Stomach (tissue), 8 donors: ENCODE measurements at regions not wholly inside any gene's neighbourhood (a gene's known extent, or its start where the extent isn't known, plus 50 kb on each side); places are given as distances from the start of the nearest gene placed in this dataset.

Experiments
- DNase-seq, 2 donors: peaks; one replicate each; pipeline versions ENCODE4 v3.0.0 to v3.0.0-alpha.2; 2013 to 2019
- H3K27ac ChIP-seq, 5 donors: fragments of 200-600 bp in 4 of 5; sonication (generic) in 4 of 5; one replicate each; pipeline ENCODE4 v1.5.1; 2013 to 2019; ENCODE audit warnings: mild to moderate bottlenecking in 1 of 5, moderate library complexity in 1 of 5
- H3K27me3 ChIP-seq, 3 donors: fragments of 200-600 bp; sonication (generic); one replicate each; pipeline ENCODE4 v1.5.1; 2017 to 2019; ENCODE audit warnings: mixed run types in 1 of 3
- H3K36me3 ChIP-seq, 4 donors: fragments of 200-600 bp; sonication (generic); 1 replicate in 3 of 4; 2 replicates in 1 of 4; pipeline ENCODE4 v1.5.1; 2016 to 2019
- H3K4me1 ChIP-seq, 4 donors: fragments of 200-600 bp; sonication (generic); one replicate each; pipeline ENCODE4 v1.5.1; 2016 to 2019
- H3K4me3 ChIP-seq, 4 donors: fragments of 200-600 bp; sonication (generic) in 3 of 4; one replicate each; pipeline ENCODE4 v1.5.1; 2016 to 2019; ENCODE audit warnings: mild to moderate bottlenecking in 1 of 4
- H3K9me3 ChIP-seq, 4 donors: fragments of 200-600 bp; sonication (generic); one replicate each; pipeline ENCODE4 v1.5.1; 2016 to 2019
- EP300 ChIP-seq: sonication (generic); formaldehyde crosslinking; IDR thresholded peaks from one replicate; pipeline ENCODE4 v1.6.1; 2017; ENCODE audit warnings: antibody characterized with exemption
- POLR2A ChIP-seq, 4 donors: fragments of 450-650 bp; IDR thresholded peaks; one replicate each; pipeline ENCODE4 v1.6.1; 2016; ENCODE audit warnings: antibody characterized with exemption in 4 of 4, control low read depth in 2 of 4, mild to moderate bottlenecking in 1 of 4, moderate library complexity in 1 of 4
- POLR2AphosphoS5 ChIP-seq, 3 donors: sonication (generic); formaldehyde crosslinking; IDR thresholded peaks; one replicate each; pipeline ENCODE4 v1.6.1; 2016; ENCODE audit warnings: antibody characterized with exemption in 3 of 3
- WGBS, 5 donors: extraction: QIAGEN DNeasy Blood & Tissue Kit in 3 of 5; methylation state at CpG; one replicate each; pipeline versions ENCODE4 v1.1.5 to v1.1.7; 2013 to 2018; 5-methylcytosine and 5-hydroxymethylcytosine counted together
- intact Hi-C: fragments of 100-400 bp; cut with DNase I; formaldehyde crosslinking; loops from one replicate; pipeline ENCODE4 v1.15.1; 2023; ENCODE audit warnings: low total_unique reads
- TF ChIP-seq, protein P1 (sequence below), 7 experiments: fragments of 450-650 bp in 4 of 7; fragments of 200-600 bp in 3 of 7; sonication (generic) in 3 of 7; IDR thresholded peaks; one replicate each; pipeline ENCODE4 v1.5.1; 2016 to 2019; ENCODE audit warnings: antibody characterized with exemption in 7 of 7, control low read depth in 2 of 7, mild to moderate bottlenecking in 1 of 7
- donor health status: healthy with polysubstance abuse.
- donor health status: Bipolar disorder and iron deficiency.
- donor health status: healthy.

GRCh38 chr3:147551491-147551890 is 142.3 kb downstream of the ZIC1 start:
- DNase-seq: no peak
- no peak overlapping the region for H3K4me3 ChIP-seq
- TF ChIP-seq, protein P1, sequence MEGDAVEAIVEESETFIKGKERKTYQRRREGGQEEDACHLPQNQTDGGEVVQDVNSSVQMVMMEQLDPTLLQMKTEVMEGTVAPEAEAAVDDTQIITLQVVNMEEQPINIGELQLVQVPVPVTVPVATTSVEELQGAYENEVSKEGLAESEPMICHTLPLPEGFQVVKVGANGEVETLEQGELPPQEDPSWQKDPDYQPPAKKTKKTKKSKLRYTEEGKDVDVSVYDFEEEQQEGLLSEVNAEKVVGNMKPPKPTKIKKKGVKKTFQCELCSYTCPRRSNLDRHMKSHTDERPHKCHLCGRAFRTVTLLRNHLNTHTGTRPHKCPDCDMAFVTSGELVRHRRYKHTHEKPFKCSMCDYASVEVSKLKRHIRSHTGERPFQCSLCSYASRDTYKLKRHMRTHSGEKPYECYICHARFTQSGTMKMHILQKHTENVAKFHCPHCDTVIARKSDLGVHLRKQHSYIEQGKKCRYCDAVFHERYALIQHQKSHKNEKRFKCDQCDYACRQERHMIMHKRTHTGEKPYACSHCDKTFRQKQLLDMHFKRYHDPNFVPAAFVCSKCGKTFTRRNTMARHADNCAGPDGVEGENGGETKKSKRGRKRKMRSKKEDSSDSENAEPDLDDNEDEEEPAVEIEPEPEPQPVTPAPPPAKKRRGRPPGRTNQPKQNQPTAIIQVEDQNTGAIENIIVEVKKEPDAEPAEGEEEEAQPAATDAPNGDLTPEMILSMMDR (IDR thresholded peaks at IDR 0.05): no peak
- no peak for TF ChIP-seq EP300
- no peak overlapping the region for H3K27ac ChIP-seq
- WGBS, 5 donors: 65 to 78% (median 76%) methylated on average over 3 of the region's 3 CpGs
- H3K4me1 ChIP-seq: no peaks in the 10 kb centered on the region
- H3K36me3 ChIP-seq: no peaks in the 10 kb centered on the region
- H3K27me3 ChIP-seq: no peaks in the 10 kb centered on the region
- intact Hi-C loops: no loop called here
- H3K9me3 ChIP-seq: peaks cover 0 to 6% (median 0%) of the 10 kb centered on the region in 4 donors

DNA sequence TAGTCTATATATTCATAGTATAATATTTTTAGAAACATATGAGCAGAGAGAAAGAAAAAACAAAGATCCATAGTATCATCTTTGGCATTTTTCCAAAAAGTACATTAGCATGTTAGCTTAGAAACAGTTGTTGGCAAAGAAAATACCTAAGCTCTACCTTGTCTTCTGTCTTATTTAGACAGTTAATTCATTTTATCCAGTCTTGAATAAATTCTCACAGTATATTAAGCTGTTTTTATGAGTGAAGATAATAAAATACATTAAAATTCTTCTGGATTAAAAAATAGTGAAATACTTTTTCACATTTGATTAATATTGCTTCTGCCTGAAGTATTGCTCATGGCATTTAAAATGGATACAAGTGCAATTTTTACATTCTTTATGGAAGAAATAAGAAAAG is 145.2 kb downstream of the ZIC1 start:
- intact Hi-C loops: no loop called here
- H3K27ac ChIP-seq: no peak overlapping the region
- no peaks in the 10 kb centered on the region for H3K4me1 ChIP-seq
- H3K4me3 ChIP-seq: no peak overlapping the region
- H3K27me3 ChIP-seq: no peaks in the 10 kb centered on the region
- TF ChIP-seq POLR2AphosphoS5 (IDR thresholded peaks at IDR 0.05) (no peak), EP300 (no peak), POLR2A (IDR thresholded peaks at IDR 0.05) (no peak)
- TF ChIP-seq, protein P1 (IDR thresholded peaks at IDR 0.05): no peak
- H3K9me3 ChIP-seq: peaks cover 0 to 2% (median 0%) of the 10 kb centered on the region in 4 donors
- no peaks in the 10 kb centered on the region for H3K36me3 ChIP-seq
- DNase-seq: no peak

- DNase-seq: no peak
- intact Hi-C loops: no loop called here
- Histone ChIP-seq H3K4me1 (no peaks in the 10 kb centered on the region), H3K4me3 (no peak overlapping the region), H3K36me3 (no peaks in the 10 kb centered on the region), H3K27me3 (no peaks in the 10 kb centered on the region), H3K9me3 (peaks cover 0 to 15% (median 0%) of the 10 kb centered on the region in 4 donors), H3K27ac (no peak overlapping the region)
- TF ChIP-seq POLR2A (IDR thresholded peaks at IDR 0.05) (no peak), POLR2AphosphoS5 (IDR thresholded peaks at IDR 0.05) (no peak), EP300 (no peak)
- TF ChIP-seq, protein P1 (IDR thresholded peaks at IDR 0.05): no peak
These were observed 163.8 kb downstream of the ZIC1 start for GRCh38 chr3:147572970-147573340.

DNA sequence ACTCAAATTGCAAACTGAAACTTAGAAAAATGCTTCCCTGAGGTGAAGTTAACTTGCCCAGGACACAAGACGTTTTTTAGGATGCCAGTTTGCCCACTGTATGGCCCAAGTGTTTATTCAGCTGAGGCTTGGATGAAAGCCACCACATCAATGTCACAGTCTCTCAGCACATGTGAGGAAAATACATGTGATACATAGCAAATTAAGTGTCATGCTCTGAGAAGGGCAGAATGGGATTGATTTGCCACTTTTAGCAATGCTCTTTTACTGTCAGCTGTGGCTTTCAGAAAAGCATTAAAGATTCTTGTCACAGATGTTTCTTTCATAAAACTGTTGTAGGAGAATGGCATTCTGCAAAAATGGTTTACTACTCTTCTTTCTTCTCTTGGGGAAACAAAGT is 165.5 kb downstream of the ZIC1 start:
- no peaks in the 10 kb centered on the region for H3K4me1 ChIP-seq
- no peak overlapping the region for H3K4me3 ChIP-seq
- 9 to 13% (median 10%) methylated on average over 1 of the region's 1 CpG for WGBS, 5 donors
- intact Hi-C loops: no loop called here
- TF ChIP-seq POLR2A (IDR thresholded peaks at IDR 0.05) (no peak), POLR2AphosphoS5 (IDR thresholded peaks at IDR 0.05) (no peak), EP300 (no peak)
- TF ChIP-seq, protein P1 (IDR thresholded peaks at IDR 0.05): no peak
- H3K27ac ChIP-seq: no peak overlapping the region
- no peaks in the 10 kb centered on the region for H3K36me3 ChIP-seq
- peaks cover 0 to 15% (median 0%) of the 10 kb centered on the region in 4 donors for H3K9me3 ChIP-seq
- no peaks in the 10 kb centered on the region for H3K27me3 ChIP-seq
- DNase-seq: no peak

GRCh38 chr3:147575391-147575790 is 166.2 kb downstream of the ZIC1 start:
- Histone ChIP-seq H3K27me3 (no peaks in the 10 kb centered on the region), H3K4me1 (no peaks in the 10 kb centered on the region), H3K36me3 (no peaks in the 10 kb centered on the region), H3K9me3 (peaks cover 0 to 15% (median 0%) of the 10 kb centered on the region in 4 donors), H3K27ac (no peak overlapping the region), H3K4me3 (no peak overlapping the region)
- TF ChIP-seq POLR2A (IDR thresholded peaks at IDR 0.05) (no peak), POLR2AphosphoS5 (IDR thresholded peaks at IDR 0.05) (no peak), EP300 (no peak)
- TF ChIP-seq, protein P1 (IDR thresholded peaks at IDR 0.05): no peak
- 66 to 76% (median 72%) methylated on average over 2 of the region's 2 CpGs for WGBS, 5 donors
- DNase-seq: peak in 1 of 2 donors; percentile 2
- intact Hi-C loops: no loop called here
